OCI-LY1 (cell line): ENCODE measurements at regions not wholly inside any gene's neighbourhood (a gene's known extent, or its start where the extent isn't known, plus 50 kb on each side); places are given as distances from the start of the nearest gene placed in this dataset.

ENCODE experiments used
- H2AFZ ChIP-seq: fragments of 200-600 bp; sonication (generic), shearing (Covaris generic); 2 replicates; pipeline ENCODE4 v1.6.0; 2014; ENCODE audit warnings: antibody characterized with exemption, mild to moderate bottlenecking, low read length
- H3F3A ChIP-seq: fragments of 200-600 bp; sonication (generic), shearing (Covaris generic); 2 replicates; pipeline ENCODE4 v1.6.0; 2014; ENCODE audit warnings: mild to moderate bottlenecking, antibody characterized with exemption, low read length, moderate library complexity; ENCODE audit not compliant: insufficient read depth
- H3K27ac ChIP-seq: fragments of 200-600 bp; sonication (generic); 2 replicates; pipeline ENCODE4 v1.5.1; 2014; ENCODE audit warnings: low read length, mixed run types, mild to moderate bottlenecking, low read depth; ENCODE audit not compliant: poor library complexity, severe bottlenecking
- H3K27me3 ChIP-seq: fragments of 200-600 bp; sonication (generic); 2 replicates; pipeline ENCODE4 v1.6.0; 2014; ENCODE audit warnings: antibody characterized with exemption, mild to moderate bottlenecking, low read length, moderate library complexity; ENCODE audit not compliant: insufficient read depth
- H3K36me3 ChIP-seq: fragments of 200-600 bp; sonication (generic); 2 replicates; pipeline ENCODE4 v1.6.1; 2014; ENCODE audit warnings: mild to moderate bottlenecking, antibody characterized with exemption, low read length, moderate library complexity, mixed read lengths; ENCODE audit not compliant: insufficient read depth
- H3K4me1 ChIP-seq: fragments of 200-600 bp; sonication (generic); 2 replicates; pipeline ENCODE4 v1.5.1; 2014; ENCODE audit warnings: mild to moderate bottlenecking, low read length, moderate library complexity; ENCODE audit not compliant: insufficient read depth, severe bottlenecking
- H3K4me2 ChIP-seq: fragments of 200-600 bp; sonication (generic), shearing (Covaris generic); 2 replicates; pipeline ENCODE4 v1.6.1; 2014; ENCODE audit warnings: low read length
- H3K4me3 ChIP-seq: fragments of 200-600 bp; sonication (generic); 2 replicates; pipeline ENCODE4 v1.5.1; 2014; ENCODE audit warnings: low read length, low read depth, mild to moderate bottlenecking, mixed read lengths; ENCODE audit not compliant: poor library complexity, severe bottlenecking
- H3K79me2 ChIP-seq: fragments of 200-600 bp; shearing (Covaris generic); 2 replicates; pipeline ENCODE4 v1.6.1; 2016; ENCODE audit warnings: mixed run types, low read length, mixed read lengths; ENCODE audit not compliant: insufficient read depth
- H3K9ac ChIP-seq: fragments of 200-600 bp; sonication (generic), shearing (Covaris generic); 2 replicates; pipeline ENCODE4 v1.6.1; 2014; ENCODE audit warnings: mild to moderate bottlenecking, low read length, mixed read lengths
- H3K9me2 ChIP-seq: fragments of 200-600 bp; sonication (generic), shearing (Covaris generic); 2 replicates; pipeline ENCODE4 v1.6.1; 2014; ENCODE audit warnings: low read depth, mild to moderate bottlenecking, low read length, mixed read lengths
- H3K9me3 ChIP-seq: fragments of 200-600 bp; shearing (Covaris generic); 2 replicates; pipeline ENCODE4 v1.6.1; 2014; ENCODE audit warnings: low read length, mixed read lengths
- H4K20me1 ChIP-seq: fragments of 200-600 bp; sonication (generic), shearing (Covaris generic); 2 replicates; pipeline ENCODE4 v1.6.0; 2016; ENCODE audit warnings: mild to moderate bottlenecking, low read length; ENCODE audit not compliant: insufficient read depth
- CTCF ChIP-seq: fragments of 200-600 bp; sonication (generic), shearing (Covaris generic); IDR thresholded peaks from 2 replicates; pipeline ENCODE4 v1.5.1; 2017; ENCODE audit warnings: mild to moderate bottlenecking, antibody characterized with exemption, low read length, moderate library complexity, mixed read lengths
- EZH2 ChIP-seq: fragments of 200-600 bp; sonication (generic), shearing (Covaris generic); IDR thresholded peaks from 2 replicates; pipeline ENCODE4 v1.8.0; 2017; ENCODE audit warnings: borderline replicate concordance, mixed run types, mild to moderate bottlenecking, antibody characterized with exemption, low read length, moderate library complexity, mixed read lengths

- no peaks in the 10 kb centered on the region for H3K9me3 ChIP-seq
- no peak overlapping the region for H2AFZ ChIP-seq
- no peaks in the 10 kb centered on the region for H3K36me3 ChIP-seq
- H3K79me2 ChIP-seq, result no peaks in the 10 kb centered on the region
- no peak overlapping the region for H3K27ac ChIP-seq
- H3K27me3 ChIP-seq, result no peaks in the 10 kb centered on the region
- H3K4me3 ChIP-seq, result no peak overlapping the region
- TF ChIP-seq EZH2 (no peak), CTCF (no peak)
- H3K9ac ChIP-seq, result no peak overlapping the region
- H3K9me2 ChIP-seq, result no peaks in the 10 kb centered on the region
- H4K20me1 ChIP-seq, result no peaks in the 10 kb centered on the region
- no peak overlapping the region for H3K4me2 ChIP-seq
- H3K4me1 ChIP-seq, result no peaks in the 10 kb centered on the region
- H3F3A ChIP-seq, result no peaks in the 10 kb centered on the region
Measured at GRCh38 chr13:68627379-68627778, 1397.2 kb upstream of the PCDH9 start.

- H3K79me2 ChIP-seq, result no peaks in the 10 kb centered on the region
- no peak overlapping the region for H3K9ac ChIP-seq
- no peaks in the 10 kb centered on the region for H3K27me3 ChIP-seq
- no peaks in the 10 kb centered on the region; the same call in 1 of the 2 replicates for H3K9me2 ChIP-seq
- no peaks in the 10 kb centered on the region for H3K36me3 ChIP-seq
- TF ChIP-seq CTCF, result no peak
- no peak for TF ChIP-seq EZH2
- no peaks in the 10 kb centered on the region for H3F3A ChIP-seq
- no peaks in the 10 kb centered on the region for H3K9me3 ChIP-seq
- no peak overlapping the region for H3K27ac ChIP-seq
- H3K4me1 ChIP-seq, result no peaks in the 10 kb centered on the region
- no peak overlapping the region for H2AFZ ChIP-seq
- no peaks in the 10 kb centered on the region for H4K20me1 ChIP-seq
- H3K4me3 ChIP-seq, result no peak overlapping the region
- no peak overlapping the region for H3K4me2 ChIP-seq
Measured at GRCh38 chr13:68616600-68617222, 1386.6 kb upstream of the PCDH9 start.

GRCh38 chr13:68609661-68610060 is 1379.5 kb upstream of the PCDH9 start:
- no peak overlapping the region for H3K9ac ChIP-seq
- H3K36me3 ChIP-seq, result no peaks in the 10 kb centered on the region
- TF ChIP-seq EZH2 (no peak), CTCF (no peak)
- H3F3A ChIP-seq, result no peaks in the 10 kb centered on the region
- H3K79me2 ChIP-seq, result no peaks in the 10 kb centered on the region
- no peaks in the 10 kb centered on the region; the same call in 1 of the 2 replicates for H3K9me2 ChIP-seq
- no peak overlapping the region for H3K27ac ChIP-seq
- no peak overlapping the region for H3K4me2 ChIP-seq
- H3K9me3 ChIP-seq, result no peaks in the 10 kb centered on the region
- H4K20me1 ChIP-seq, result no peaks in the 10 kb centered on the region
- no peaks in the 10 kb centered on the region for H3K4me1 ChIP-seq
- H3K4me3 ChIP-seq, result no peak overlapping the region
- H2AFZ ChIP-seq, result no peak overlapping the region
- H3K27me3 ChIP-seq, result no peaks in the 10 kb centered on the region
